ENCODE measurements at regions not wholly inside any gene's neighbourhood (a gene's known extent, or its start where the extent isn't known, plus 50 kb on each side); places are given as distances from the start of the nearest gene placed in this dataset.
A peak's percentile ranks its signal among the peaks of the same experiment; 100 is the strongest.

DNA sequence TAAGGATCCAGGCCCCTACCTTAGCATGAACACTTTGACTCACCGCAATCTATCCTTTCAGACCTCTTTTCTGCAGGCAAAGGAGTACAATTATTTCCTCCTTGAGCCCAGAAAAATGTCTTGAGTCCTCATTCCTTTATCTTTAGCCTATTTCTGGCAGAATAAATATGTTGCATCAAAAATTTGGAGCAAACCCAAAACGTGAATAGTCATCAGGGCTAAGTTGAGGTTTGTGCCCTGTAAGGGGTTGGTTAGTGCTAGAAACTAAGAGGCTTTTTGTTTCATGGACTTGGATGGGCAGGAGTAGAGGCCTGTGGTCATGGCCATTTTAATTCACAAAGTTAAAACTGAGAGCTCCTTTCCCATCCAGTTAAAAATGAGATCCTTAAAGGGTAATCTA is 460.3 kb downstream of the GBA3 start:
- TF ChIP-seq, protein P1, sequence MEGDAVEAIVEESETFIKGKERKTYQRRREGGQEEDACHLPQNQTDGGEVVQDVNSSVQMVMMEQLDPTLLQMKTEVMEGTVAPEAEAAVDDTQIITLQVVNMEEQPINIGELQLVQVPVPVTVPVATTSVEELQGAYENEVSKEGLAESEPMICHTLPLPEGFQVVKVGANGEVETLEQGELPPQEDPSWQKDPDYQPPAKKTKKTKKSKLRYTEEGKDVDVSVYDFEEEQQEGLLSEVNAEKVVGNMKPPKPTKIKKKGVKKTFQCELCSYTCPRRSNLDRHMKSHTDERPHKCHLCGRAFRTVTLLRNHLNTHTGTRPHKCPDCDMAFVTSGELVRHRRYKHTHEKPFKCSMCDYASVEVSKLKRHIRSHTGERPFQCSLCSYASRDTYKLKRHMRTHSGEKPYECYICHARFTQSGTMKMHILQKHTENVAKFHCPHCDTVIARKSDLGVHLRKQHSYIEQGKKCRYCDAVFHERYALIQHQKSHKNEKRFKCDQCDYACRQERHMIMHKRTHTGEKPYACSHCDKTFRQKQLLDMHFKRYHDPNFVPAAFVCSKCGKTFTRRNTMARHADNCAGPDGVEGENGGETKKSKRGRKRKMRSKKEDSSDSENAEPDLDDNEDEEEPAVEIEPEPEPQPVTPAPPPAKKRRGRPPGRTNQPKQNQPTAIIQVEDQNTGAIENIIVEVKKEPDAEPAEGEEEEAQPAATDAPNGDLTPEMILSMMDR (IDR thresholded peaks at IDR 0.05): no peak
- no peaks in the 10 kb centered on the region for H3K27me3 ChIP-seq (ENCODE audit: insufficient read depth in 3 of 3, low read length in 2 of 3)
- intact Hi-C loops (cut with DNase I): no loop called here
- no peak overlapping the region for H3K27ac ChIP-seq
- DNase-seq: no peak
- ATAC-seq: no peak
- H3K36me3 ChIP-seq (ENCODE audit: insufficient read depth in 1 of 2, low read depth in 1 of 2): no peaks in the 10 kb centered on the region
- H3K4me1 ChIP-seq: no peaks in the 10 kb centered on the region
- H3K9me3 ChIP-seq: no peaks in the 10 kb centered on the region
- H3K4me3 ChIP-seq: no peak overlapping the region
- WGBS, 3 donors: 79 to 86% (median 84%) methylated on average over 2 of the region's 2 CpGs

DNA sequence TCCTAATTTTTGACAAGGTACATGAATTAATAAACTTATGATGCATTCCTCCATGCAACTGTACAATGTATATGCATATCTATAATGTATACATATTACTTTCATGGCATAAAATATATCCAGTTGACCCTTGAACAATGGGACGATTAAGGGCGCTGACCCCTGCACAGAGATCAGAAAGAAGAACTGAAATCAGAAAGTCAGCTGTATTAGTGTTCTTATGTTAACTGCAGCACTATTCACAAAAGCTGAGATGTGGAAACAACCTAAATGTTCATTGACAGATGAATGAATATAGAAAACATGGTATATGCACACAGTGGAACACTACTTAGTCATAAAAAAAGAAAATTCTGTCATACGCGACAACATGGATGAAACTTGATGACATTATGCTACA is 457.1 kb downstream of the GBA3 start:
- Histone ChIP-seq H3K27me3 (ENCODE audit: insufficient read depth in 3 of 3, low read length in 2 of 3) (no peaks in the 10 kb centered on the region), H3K4me1 (no peaks in the 10 kb centered on the region), H3K36me3 (ENCODE audit: insufficient read depth in 1 of 2, low read depth in 1 of 2) (no peaks in the 10 kb centered on the region), H3K9me3 (no peaks in the 10 kb centered on the region), H3K4me3 (no peak overlapping the region), H3K27ac (no peak overlapping the region)
- 94 to 96% (median 95%) methylated on average over 4 of the region's 4 CpGs for WGBS, 3 donors
- no peak for ATAC-seq
- intact Hi-C loops (cut with DNase I): no loop called here
- TF ChIP-seq, protein P1 (IDR thresholded peaks at IDR 0.05): no peak
- no peak for DNase-seq

GRCh38 chr4:23144707-23145106 is 452.0 kb downstream of the GBA3 start:
- Histone ChIP-seq H3K4me1 (no peaks in the 10 kb centered on the region), H3K27me3 (ENCODE audit: insufficient read depth in 3 of 3, low read length in 2 of 3) (no peaks in the 10 kb centered on the region), H3K4me3 (no peak overlapping the region), H3K27ac (no peak overlapping the region), H3K9me3 (no peaks in the 10 kb centered on the region), H3K36me3 (ENCODE audit: insufficient read depth in 1 of 2, low read depth in 1 of 2) (no peaks in the 10 kb centered on the region)
- ATAC-seq: no peak
- intact Hi-C loops (cut with DNase I): no loop called here
- TF ChIP-seq, protein P1 (IDR thresholded peaks at IDR 0.05): no peak
- DNase-seq: no peak

DNA sequence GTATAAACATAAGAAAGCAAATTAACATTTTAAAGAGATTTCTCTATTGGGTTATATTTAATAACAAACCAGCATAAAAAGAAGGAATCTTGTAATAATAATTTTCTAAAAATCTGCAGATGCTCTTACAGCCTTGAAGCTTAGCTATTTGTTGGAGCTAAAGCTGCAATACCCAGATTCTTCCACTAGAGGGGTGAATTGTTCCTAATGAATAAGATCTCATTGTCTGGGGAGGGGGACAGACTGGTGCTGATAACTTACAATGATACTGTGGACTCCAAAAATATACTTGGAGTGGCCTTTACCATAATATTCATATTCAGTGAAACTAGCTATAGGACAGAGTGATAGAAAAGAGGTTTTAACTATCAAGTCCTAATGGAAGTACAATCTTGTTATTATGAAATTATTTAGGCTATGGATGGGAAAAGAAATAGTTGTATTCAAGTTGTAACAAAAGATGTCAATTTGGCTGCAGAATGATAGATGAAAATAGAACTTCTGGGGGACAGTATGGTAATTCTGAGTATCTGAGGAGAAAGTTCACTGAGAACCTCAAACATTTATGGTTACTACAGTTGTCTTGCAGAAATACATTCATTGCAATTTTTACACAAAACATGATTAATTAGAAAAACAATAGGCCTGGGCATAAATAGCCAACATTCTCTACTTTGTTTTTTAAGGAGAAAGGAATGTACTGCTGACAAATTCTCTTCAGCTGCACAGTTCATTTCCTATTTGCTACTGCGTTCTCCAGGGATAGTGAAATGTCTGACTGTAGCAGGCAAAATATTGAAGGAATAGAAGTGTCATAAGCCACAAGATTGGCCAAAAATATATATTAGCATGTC is 443.3 kb downstream of the GBA3 start:
- H3K9me3 ChIP-seq: no peaks in the 10 kb centered on the region
- ATAC-seq (peak in 2 of 4 donors; percentile 49 to 53), DNase-seq (no peak)
- intact Hi-C loops (cut with DNase I): loop anchor here in 1 of 2 donors (5.0 kb wide), 1 partner anchor 1281 kb away; no protein-coding TSS in a partner anchor
- no peaks in the 10 kb centered on the region for H3K36me3 ChIP-seq (ENCODE audit: insufficient read depth in 1 of 2, low read depth in 1 of 2)
- WGBS, 3 donors: 65 to 73% (median 66%) methylated on average over 1 of the region's 1 CpG
- no peaks in the 10 kb centered on the region for H3K27me3 ChIP-seq (ENCODE audit: insufficient read depth in 3 of 3, low read length in 2 of 3)
- H3K4me1 ChIP-seq: no peaks in the 10 kb centered on the region
- no peak overlapping the region for H3K27ac ChIP-seq
- H3K4me3 ChIP-seq: no peak overlapping the region
- TF ChIP-seq, protein P1 (IDR thresholded peaks at IDR 0.05): peak; percentile 83

DNA sequence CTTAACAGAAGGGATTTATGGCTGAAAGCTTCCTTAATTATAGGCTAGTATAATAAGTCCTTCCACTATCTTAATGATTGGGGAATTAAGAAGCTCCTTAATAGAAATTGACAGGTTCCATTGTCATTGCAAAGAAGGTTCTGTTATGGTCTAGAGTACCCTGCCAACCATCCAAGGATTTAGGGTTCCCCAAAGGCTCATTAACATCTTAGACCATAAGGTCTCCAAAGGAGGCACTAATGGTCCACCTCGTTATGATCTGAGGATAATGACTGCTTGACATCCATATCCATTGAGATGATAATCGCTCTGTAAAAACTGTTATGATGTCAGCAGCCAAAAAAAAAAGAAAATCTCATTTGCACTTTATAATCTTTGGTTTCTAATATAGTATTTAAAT is 441.6 kb downstream of the GBA3 start:
- ATAC-seq: no peak
- intact Hi-C loops (cut with DNase I): no loop called here
- WGBS, 3 donors: 78 to 85% (median 80%) methylated on average over 2 of the region's 2 CpGs

More for the DNA sequence above, 441.6 kb downstream of the GBA3 start:
- no peak overlapping the region for H3K27ac ChIP-seq
- TF ChIP-seq, protein P1 (IDR thresholded peaks at IDR 0.05): no peak
- H3K4me3 ChIP-seq: no peak overlapping the region
- no peaks in the 10 kb centered on the region for H3K4me1 ChIP-seq
- no peaks in the 10 kb centered on the region for H3K36me3 ChIP-seq (ENCODE audit: insufficient read depth in 1 of 2, low read depth in 1 of 2)
- no peak for DNase-seq
- no peaks in the 10 kb centered on the region for H3K9me3 ChIP-seq
- H3K27me3 ChIP-seq (ENCODE audit: insufficient read depth in 3 of 3, low read length in 2 of 3): no peaks in the 10 kb centered on the region

Measured in psoas muscle (tissue), 7 donors.